Hematopoietic multipotent progenitor cell treated with erythropoietin and hydrocortisone succinate and interleukin-3 and kit ligand, for 8 days (in vitro differentiated cells): ENCODE measurements at regions not wholly inside any gene's neighbourhood (a gene's known extent, or its start where the extent isn't known, plus 50 kb on each side); places are given as distances from the start of the nearest gene placed in this dataset.

Experiments
- DNase-seq: peaks from one replicate; pipeline ENCODE4 v3.0.0-alpha.2; 2015

DNA sequence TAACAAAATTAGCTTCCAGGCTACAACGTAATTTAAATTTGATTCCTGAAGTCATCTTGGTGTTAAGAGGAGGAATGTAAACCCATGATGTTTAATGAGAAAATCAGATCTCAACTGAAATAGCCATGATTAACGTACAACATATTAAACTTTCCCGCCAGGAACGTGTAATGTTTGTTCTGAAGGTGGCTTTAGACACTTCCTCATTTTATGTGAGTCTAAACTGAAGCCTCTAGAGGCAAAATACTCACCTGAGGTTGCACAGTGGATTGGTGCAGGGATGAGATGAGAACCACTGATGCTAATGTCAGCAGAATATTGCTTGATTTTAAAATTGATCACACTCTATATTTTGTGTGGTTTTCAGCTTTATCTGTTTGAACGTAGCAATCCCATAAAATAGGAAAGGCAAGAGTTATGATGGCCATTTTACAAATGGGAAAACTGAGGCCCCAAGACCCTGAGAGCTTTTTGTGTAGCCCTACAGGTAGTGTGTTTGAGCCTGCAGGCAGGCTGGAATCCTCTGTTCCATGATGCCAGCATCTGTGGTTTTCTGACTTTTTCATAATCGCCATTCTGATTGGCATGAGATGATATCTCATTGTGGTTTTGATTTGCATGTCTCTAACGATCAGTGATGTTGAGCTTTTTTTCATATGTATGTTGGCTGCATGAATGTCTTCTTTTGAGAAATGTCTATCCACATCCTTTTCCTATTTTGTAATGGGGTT is 243.7 kb upstream of the BMPER start:
- no peak for DNase-seq

- DNase-seq = no peak
These were observed 238.8 kb upstream of the BMPER start for GRCh38 chr7:33666531-33666930.

GRCh38 chr7:33667196-33667595 is 238.1 kb upstream of the BMPER start:
- no peak for DNase-seq

GRCh38 chr7:33669251-33669670 is 236.1 kb upstream of the BMPER start:
- DNase-seq = no peak

DNA sequence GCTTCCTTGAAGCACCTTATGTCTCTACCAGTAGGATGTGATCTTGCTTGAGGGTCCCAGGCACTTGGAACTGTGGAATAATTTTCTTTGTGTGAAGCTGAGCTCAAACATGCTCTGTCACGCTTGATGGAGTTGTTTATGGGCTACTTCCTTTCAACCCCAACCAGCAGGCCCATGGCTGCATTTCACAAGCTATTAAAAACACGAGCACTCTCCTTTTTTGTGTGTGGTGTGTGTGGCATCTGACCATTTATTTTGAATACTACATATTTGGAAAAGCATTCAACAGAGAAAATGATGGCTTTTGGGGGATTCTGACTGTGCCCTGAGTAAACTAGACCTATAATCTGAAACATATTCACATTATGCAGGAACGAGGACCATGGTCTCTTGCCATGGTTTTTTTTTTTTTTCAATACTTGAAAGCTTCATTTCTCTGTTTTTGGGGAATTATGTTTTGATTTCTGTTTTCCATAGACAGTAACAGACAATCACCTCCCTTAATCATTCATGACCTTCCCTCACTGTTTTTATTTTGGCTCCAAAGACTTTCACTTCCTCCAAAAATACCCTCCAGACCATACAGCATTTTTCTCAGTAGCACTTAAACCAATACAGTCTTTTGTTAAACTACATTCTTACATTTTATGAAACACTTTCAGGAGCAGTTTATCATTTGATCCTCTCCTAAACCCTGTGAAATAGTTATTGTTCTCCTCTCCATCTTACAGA is 233.6 kb upstream of the BMPER start:
- no peak for DNase-seq

- no peak for DNase-seq
These were observed 232.2 kb upstream of the BMPER start for GRCh38 chr7:33673029-33673700.

GRCh38 chr7:33674804-33675411 is 230.4 kb upstream of the BMPER start:
- no peak for DNase-seq

- DNase-seq = no peak
These were observed 227.8 kb upstream of the BMPER start for GRCh38 chr7:33677556-33677955.

- DNase-seq = no peak
These were observed 226.6 kb upstream of the BMPER start for GRCh38 chr7:33678569-33679335.

DNA sequence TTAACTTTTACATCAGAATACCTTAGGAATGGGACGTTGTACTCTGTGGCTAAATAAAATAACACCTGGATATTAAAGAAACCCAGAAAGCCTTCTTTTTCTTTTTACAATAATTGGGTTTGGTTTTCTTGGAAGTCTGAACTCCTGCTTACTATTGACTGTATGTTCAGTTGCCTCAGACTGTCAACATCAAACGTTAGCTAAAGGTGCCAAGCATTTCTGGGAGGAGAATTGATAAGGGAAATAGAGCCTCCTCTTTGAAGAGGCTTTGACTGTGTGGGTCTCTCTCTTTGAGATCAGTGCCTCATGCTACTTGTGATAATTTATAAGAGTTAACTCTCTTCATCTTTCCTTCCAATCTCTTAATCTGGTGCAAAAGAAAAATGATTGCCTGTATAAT is 224.7 kb upstream of the BMPER start:
- DNase-seq = no peak

GRCh38 chr7:33685503-33685902 is 219.8 kb upstream of the BMPER start:
- DNase-seq = no peak

GRCh38 chr7:33685981-33686683 is 219.2 kb upstream of the BMPER start:
- no peak for DNase-seq

DNA sequence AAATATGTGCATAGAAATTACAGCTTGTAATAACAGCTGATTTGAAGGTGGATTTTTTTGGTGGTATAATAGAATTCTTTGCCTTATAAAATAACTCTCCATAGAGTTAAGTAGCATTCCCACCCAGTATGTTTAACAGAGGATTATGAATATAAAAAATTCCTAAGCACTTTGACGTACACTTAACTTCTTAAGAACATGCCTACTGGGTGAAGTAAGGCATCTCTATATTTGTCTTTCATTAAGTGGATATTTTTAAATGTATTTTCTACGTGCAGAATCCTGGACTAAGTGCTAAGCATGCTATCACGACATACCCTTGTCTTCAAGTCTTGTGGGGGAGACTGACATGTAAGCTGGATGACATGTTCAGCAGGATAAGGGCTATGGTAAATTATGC is 217.7 kb upstream of the BMPER start:
- no peak for DNase-seq

GRCh38 chr7:33691180-33691579 is 214.2 kb upstream of the BMPER start:
- no peak for DNase-seq

GRCh38 chr7:33692956-33693355 is 212.4 kb upstream of the BMPER start:
- DNase-seq = no peak

- DNase-seq = no peak
These were observed 211.3 kb upstream of the BMPER start for GRCh38 chr7:33694006-33694405.

DNA sequence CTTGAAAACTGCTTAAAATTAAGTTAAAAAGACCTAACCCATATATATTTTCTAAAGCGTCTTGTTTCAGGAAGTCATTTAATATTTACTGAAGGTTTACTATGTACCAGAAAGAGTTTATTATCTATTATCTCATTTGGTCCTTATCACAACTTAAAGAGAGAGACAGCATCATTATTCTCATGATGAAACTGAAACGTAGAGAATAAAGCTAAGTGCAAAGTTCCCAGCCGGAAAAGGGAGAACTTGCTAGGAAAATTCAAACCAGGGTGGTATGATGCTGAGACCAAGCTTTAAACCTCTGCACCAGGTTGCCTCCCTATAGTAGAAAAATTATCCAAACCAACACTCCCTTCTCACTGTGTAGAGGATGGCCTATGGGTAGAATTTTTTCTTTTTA is 207.7 kb upstream of the BMPER start:
- no peak for DNase-seq

DNA sequence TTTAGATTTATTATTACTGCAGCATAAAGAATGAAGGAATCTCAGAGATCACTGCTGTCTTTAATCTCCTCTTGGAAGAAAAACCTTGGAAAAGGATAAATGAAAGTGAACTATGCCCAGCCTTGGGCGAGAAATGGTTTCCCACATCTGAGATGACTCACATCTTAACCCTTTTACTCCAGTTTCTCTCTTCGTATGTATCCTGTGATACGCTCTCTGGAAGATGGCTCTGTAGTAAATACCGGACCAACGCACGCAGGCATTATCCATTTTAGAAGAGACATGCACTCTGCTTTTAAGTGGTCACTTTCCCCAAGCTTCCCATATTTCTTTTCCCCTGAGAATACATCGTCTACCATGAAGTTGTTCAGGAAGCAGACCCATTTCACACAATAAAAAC is 207.3 kb upstream of the BMPER start:
- DNase-seq = no peak

DNA sequence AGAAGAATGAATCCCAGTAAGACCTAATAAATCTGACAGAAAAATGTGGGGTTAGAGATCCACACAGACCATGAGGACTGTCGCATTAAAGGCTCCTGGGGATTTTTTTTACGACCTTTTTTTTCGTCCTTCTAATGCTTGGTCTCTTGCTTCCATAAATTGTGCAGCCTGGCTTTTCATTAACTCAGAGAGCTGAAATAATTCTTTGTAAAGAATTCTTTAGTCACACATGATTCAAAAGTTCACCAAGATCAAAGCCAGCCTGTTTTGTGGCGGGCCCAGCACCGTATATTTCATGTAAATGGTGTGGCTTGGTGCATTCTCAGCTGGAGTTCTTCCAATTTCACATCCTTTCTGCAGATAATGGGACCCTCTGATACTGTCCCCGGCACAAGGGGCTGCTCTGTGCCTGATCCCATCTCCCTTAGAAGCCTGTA is 206.6 kb upstream of the BMPER start:
- no peak for DNase-seq

DNA sequence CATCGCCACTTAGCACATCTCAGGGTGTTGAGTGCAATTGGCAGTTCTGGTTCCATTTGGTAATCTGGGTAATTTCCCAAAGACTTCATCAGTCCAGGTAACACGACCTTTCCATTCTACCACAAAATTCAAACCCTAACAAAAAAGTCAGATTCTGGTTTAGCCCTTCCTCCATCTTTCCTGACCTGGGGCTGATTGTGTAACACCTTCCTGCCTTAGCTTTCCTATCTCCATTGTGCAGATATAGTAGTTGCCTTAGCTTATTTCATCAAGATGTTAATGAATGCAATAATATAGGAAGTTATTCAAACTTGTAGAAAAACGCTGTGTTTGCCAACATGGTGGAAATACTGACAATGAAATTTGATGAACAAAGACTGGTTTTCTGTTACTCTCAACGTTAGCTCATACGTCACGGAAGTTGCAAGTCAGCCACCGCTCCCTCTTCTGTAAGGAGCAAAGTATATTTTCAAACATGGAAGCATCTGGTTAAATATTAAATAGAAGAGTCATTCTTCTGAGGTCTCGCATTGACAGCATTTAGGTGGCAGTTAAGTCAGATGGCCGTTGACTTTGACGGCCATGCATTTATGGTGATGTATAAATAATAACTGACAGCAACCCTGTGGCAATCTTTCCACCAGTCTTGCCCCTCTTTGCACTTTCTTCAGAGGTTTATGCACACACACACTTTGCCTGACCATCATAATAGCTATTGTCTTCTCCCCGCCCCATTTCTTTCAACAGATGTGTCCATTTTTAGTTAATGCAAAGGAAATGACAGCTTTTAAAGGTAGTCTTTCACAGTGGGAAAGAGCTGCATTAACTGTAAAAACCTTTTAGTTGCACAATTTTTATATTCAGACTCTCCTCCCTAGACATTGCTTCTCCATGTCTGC is 205.1 kb upstream of the BMPER start:
- DNase-seq = no peak

DNA sequence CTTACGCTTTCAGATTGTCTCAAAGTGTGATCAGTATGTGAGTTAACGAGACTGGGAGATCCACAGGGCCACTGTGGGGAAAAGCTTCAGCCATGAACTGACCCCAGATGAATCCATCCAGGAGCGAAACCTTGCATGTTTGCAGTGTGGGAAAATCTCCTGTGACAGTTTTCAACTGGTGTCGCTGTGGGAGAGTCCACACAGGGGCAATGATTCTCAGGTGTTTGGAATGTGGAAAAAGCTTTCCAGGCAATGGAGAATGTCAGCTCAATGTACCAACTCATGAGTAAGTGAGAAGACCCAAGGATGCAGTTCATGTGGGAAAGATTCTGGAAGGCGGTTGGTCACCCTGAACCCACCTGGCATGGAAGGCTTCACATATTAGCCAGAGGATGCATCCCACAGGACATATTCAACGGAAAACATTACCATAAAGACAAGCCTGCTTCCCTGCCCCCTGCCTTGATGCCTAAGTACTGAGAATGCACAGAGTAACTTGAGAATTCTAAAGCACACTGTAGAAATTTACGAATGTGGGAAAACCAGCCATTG is 204.1 kb upstream of the BMPER start:
- no peak for DNase-seq
